ENCODE measurements at regions not wholly inside any gene's neighbourhood (a gene's known extent, or its start where the extent isn't known, plus 50 kb on each side); places are given as distances from the start of the nearest gene placed in this dataset.

GRCh38 chr14:101462726-101463565 lies 98.3 kb upstream of the DIO3 start:
- H3K9me3 Mint-ChIP-seq (ENCODE audit: unreplicated experiment), result peaks cover 7% of the 10 kb centered on the region
- no peak for FAIRE-seq

DNA sequence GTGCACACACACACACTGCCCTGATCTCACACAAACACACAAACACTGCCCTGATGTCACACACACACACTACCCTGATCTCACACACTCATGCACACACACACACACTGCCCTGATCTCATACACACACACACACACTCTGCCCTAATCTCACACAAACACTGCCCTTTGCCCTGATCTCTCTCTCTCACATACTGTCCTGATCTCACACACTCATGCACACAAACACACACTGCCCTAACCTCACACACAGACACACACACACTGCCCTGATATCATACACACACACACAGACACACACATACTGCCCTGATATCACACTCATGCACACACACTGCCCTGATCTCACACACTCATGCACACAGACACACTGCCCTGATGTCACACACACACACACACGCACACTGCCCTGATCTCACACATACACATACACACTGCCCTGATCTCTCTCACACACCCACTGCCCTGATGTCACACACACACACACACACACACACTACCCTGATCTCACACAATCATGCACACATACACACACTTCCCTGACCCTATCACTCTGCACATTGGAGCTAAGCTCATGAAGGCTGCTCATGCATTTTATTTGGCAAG lies 97.6 kb upstream of the DIO3 start:
- Histone ChIP-seq H3K36me3 (ENCODE audit: insufficient read depth, low read length) (no peaks in the 10 kb centered on the region), H3K27ac (ENCODE audit: low read depth, low read length) (no peak overlapping the region), H3K4me3 (ENCODE audit: insufficient read depth, low read depth, low read length) (no peak overlapping the region), H3K4me1 (ENCODE audit: insufficient read depth, low read length) (no peaks in the 10 kb centered on the region), H2AFZ (ENCODE audit: low read depth, low read length) (no peak overlapping the region), H3K9ac (ENCODE audit: low read length) (no peak overlapping the region), H4K20me1 (ENCODE audit: insufficient read depth, low read length) (no peaks in the 10 kb centered on the region), H3K27me3 (ENCODE audit: insufficient read depth, low read length) (peaks cover 21% of the 10 kb centered on the region), H3K4me2 (ENCODE audit: low read length) (no peak overlapping the region), H3K9me3 (ENCODE audit: insufficient read depth, low read depth, low read length) (no peaks in the 10 kb centered on the region), H3K79me2 (ENCODE audit: insufficient read depth, low read length) (no peaks in the 10 kb centered on the region)
- FAIRE-seq (no peak), DNase-seq (ENCODE audit: low read depth) (no peak)
- Mint-ChIP-seq H3K27ac (ENCODE audit: unreplicated experiment) (no peak overlapping the region), H3K27me3 (ENCODE audit: low read depth, unreplicated experiment) (peaks cover 58% of the 10 kb centered on the region), H3K4me3 (ENCODE audit: unreplicated experiment) (no peak overlapping the region), H3K9me3 (ENCODE audit: unreplicated experiment) (peaks cover 7% of the 10 kb centered on the region), H3K36me3 (ENCODE audit: low read depth, unreplicated experiment) (no peaks in the 10 kb centered on the region), H3K4me1 (ENCODE audit: low read depth, unreplicated experiment) (no peaks in the 10 kb centered on the region)
- TF ChIP-seq CTCF (IDR thresholded peaks at IDR 0.05; ENCODE audit: insufficient read depth, low read depth, low read length), result no peak
- no peak for TF ChIP-seq EZH2 (IDR thresholded peaks at IDR 0.05; ENCODE audit: insufficient read depth, low read length)

More at GRCh38 chr14:101462726-101463565, 98.3 kb upstream of the DIO3 start:
- H3K4me2 ChIP-seq (ENCODE audit: low read length), result no peak overlapping the region
- Mint-ChIP-seq H3K4me1 (ENCODE audit: low read depth, unreplicated experiment) (no peaks in the 10 kb centered on the region), H3K27me3 (ENCODE audit: low read depth, unreplicated experiment) (peaks cover 57% of the 10 kb centered on the region), H3K27ac (ENCODE audit: unreplicated experiment) (no peak overlapping the region), H3K4me3 (ENCODE audit: unreplicated experiment) (no peak overlapping the region), H3K36me3 (ENCODE audit: low read depth, unreplicated experiment) (no peaks in the 10 kb centered on the region)
- H3K9me3 ChIP-seq (ENCODE audit: insufficient read depth, low read depth, low read length), result no peaks in the 10 kb centered on the region
- H3K9ac ChIP-seq (ENCODE audit: low read length), result no peak overlapping the region
- peak overlapping the region; percentile 37 for H2AFZ ChIP-seq (ENCODE audit: low read depth, low read length)
- no peaks in the 10 kb centered on the region for H3K79me2 ChIP-seq (ENCODE audit: insufficient read depth, low read length)
- no peaks in the 10 kb centered on the region for H3K4me1 ChIP-seq (ENCODE audit: insufficient read depth, low read length)
- H3K27ac ChIP-seq (ENCODE audit: low read depth, low read length), result no peak overlapping the region
- H4K20me1 ChIP-seq (ENCODE audit: insufficient read depth, low read length), result no peaks in the 10 kb centered on the region
- H3K27me3 ChIP-seq (ENCODE audit: insufficient read depth, low read length), result peaks cover 24% of the 10 kb centered on the region
- no peaks in the 10 kb centered on the region for H3K36me3 ChIP-seq (ENCODE audit: insufficient read depth, low read length)
- TF ChIP-seq EZH2 (IDR thresholded peaks at IDR 0.05; ENCODE audit: insufficient read depth, low read length) (no peak), CTCF (IDR thresholded peaks at IDR 0.05; ENCODE audit: insufficient read depth, low read depth, low read length) (no peak)
- H3K4me3 ChIP-seq (ENCODE audit: insufficient read depth, low read depth, low read length), result no peak overlapping the region
- DNase-seq (ENCODE audit: low read depth), result no peak

Data from astrocyte (in vitro differentiated cells and primary cell).